PC-3 (cell line): ENCODE measurements at regions not wholly inside any gene's neighbourhood (a gene's known extent, or its start where the extent isn't known, plus 50 kb on each side); places are given as distances from the start of the nearest gene placed in this dataset.

ENCODE experiments used
- ATAC-seq: fragments of 200-7000 bp; cut with Tn5 transposase; 2 replicates; pipeline ENCODE4 v1.9.1; 2020; ENCODE audit warnings: mild to moderate bottlenecking, moderate library complexity
- BruUV-seq: library from RNA; stranded (reverse); fragments of 400-500 nt; replicated peaks from 2 replicates; lab custom pipeline; 2021; lab: Mats Ljungman, UMichigan
- CTCF ChIA-PET: fragments of 300-600 bp; sonication (Branson Sonifier 250); formaldehyde crosslinking; loops from one replicate; lab custom pipeline; 2022; ENCODE audit warnings: antibody characterized with exemption; lab: Charles Lee
- POLR2A ChIA-PET: fragments of 300-600 bp; sonication (Branson Sonifier 250); formaldehyde crosslinking; loops from one replicate; lab custom pipeline; 2022; ENCODE audit warnings: antibody characterized with exemption; ENCODE audit not compliant: unreplicated experiment; lab: Charles Lee
- DNase-seq: peaks from one replicate; pipeline ENCODE4 v3.0.0-alpha.2; 2015
- H2AFZ ChIP-seq: fragments of 300-600 bp; sonication (generic); 2 replicates; pipeline ENCODE4 v1.6.0; 2016; ENCODE audit warnings: antibody characterized with exemption, low read length
- H3F3A ChIP-seq: fragments of 300-600 bp; sonication (generic); one replicate; pipeline ENCODE4 v1.6.0; 2017; ENCODE audit warnings: antibody characterized with exemption, low read length, control low read depth, mild to moderate bottlenecking; ENCODE audit not compliant: unreplicated experiment
- H3K27ac ChIP-seq: fragments of 300-600 bp; sonication (generic); 2 replicates; pipeline ENCODE4 v1.5.1; 2016; ENCODE audit warnings: mild to moderate bottlenecking, low read length
- H3K27me3 ChIP-seq: fragments of 300-600 bp; sonication (generic); 2 replicates; pipeline ENCODE4 v1.6.1; 2016; ENCODE audit warnings: low read length, mixed read lengths
- H3K36me3 ChIP-seq: fragments of 300-600 bp; sonication (generic); 2 replicates; pipeline ENCODE4 v1.6.1; 2016; ENCODE audit warnings: low read depth, mixed run types, low read length, mixed read lengths
- H3K4me1 ChIP-seq: fragments of 300-600 bp; sonication (generic); 2 replicates; pipeline ENCODE4 v1.5.1; 2016; ENCODE audit warnings: low read length; ENCODE audit not compliant: insufficient read depth
- H3K4me2 ChIP-seq: fragments of 300-600 bp; sonication (generic); 2 replicates; pipeline ENCODE4 v1.6.0; 2016; ENCODE audit warnings: low read length
- H3K4me3 ChIP-seq: fragments of 300-600 bp; sonication (generic); 2 replicates; pipeline ENCODE4 v1.5.1; 2016; ENCODE audit warnings: mild to moderate bottlenecking, low read length, mixed read lengths
- H3K79me2 ChIP-seq: fragments of 300-600 bp; sonication (generic); 2 replicates; pipeline ENCODE4 v1.6.1; 2017; ENCODE audit warnings: low read length, mixed read lengths
- H3K9ac ChIP-seq: fragments of 300-600 bp; sonication (generic); 2 replicates; pipeline ENCODE4 v1.6.0; 2016; ENCODE audit warnings: mild to moderate bottlenecking, low read length
- H3K9me2 ChIP-seq: fragments of 300-600 bp; sonication (generic); replicated peaks from 2 replicates; pipeline ENCODE4 v1.6.1; 2016; ENCODE audit warnings: mixed run types, low read length, mixed read lengths
- H3K9me3 ChIP-seq: fragments of 300-600 bp; sonication (generic); 2 replicates; pipeline ENCODE4 v1.6.1; 2016; ENCODE audit warnings: low read length, mixed read lengths
- H4K20me1 ChIP-seq: fragments of 300-600 bp; sonication (generic); 2 replicates; pipeline ENCODE4 v1.6.1; 2016; ENCODE audit warnings: low read length, mixed read lengths
- EZH2 ChIP-seq: fragments of 300-600 bp; sonication (generic); IDR thresholded peaks from one replicate; pipeline ENCODE4 v1.6.1; 2017; ENCODE audit warnings: antibody characterized with exemption, mild to moderate bottlenecking, low read length; ENCODE audit not compliant: unreplicated experiment
- EZH2phosphoT487 ChIP-seq: fragments of 300-600 bp; sonication (generic); IDR thresholded peaks from 2 replicates; pipeline ENCODE4 v1.6.1; 2018; ENCODE audit warnings: mild to moderate bottlenecking, antibody characterized with exemption, low read length, borderline replicate concordance
- intact Hi-C: fragments of 100-400 bp; cut with micrococcal nuclease; formaldehyde crosslinking; loops from 2 replicates; pipeline ENCODE4 v1.9.0; 2023
- TF ChIP-seq, protein P1 (sequence below): fragments of 300-600 bp; sonication (generic); conservative IDR thresholded peaks from 2 replicates; pipeline ENCODE4 v1.5.1; 2017; ENCODE audit warnings: antibody characterized with exemption, low read depth, mild to moderate bottlenecking, low read length

DNA sequence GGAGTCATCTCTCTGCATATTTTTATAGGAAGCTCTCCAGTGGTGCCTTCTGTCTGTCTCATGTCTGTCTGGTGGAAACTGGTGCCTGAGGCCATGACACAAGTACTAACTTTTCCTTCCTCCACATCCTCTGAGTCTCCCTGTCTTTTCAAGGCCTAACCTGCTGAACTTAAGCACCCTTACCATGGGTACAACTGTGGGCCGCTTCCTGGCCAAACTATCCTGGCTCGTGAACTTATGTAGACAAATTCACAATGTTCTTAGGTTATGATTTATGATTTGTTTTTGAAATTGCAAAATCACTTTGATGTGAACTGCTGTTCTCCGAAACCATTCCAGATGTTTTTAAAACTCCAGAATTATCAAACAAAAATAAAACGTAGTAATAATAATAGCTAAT, 804.5 kb upstream of the POU3F3 start:
- H3K9me2 ChIP-seq, result no peaks in the 10 kb centered on the region
- no peak overlapping the region for H3K4me2 ChIP-seq
- H2AFZ ChIP-seq, result no peak overlapping the region
- TF ChIP-seq EZH2 (no peak), EZH2phosphoT487 (no peak)
- TF ChIP-seq, protein P1, sequence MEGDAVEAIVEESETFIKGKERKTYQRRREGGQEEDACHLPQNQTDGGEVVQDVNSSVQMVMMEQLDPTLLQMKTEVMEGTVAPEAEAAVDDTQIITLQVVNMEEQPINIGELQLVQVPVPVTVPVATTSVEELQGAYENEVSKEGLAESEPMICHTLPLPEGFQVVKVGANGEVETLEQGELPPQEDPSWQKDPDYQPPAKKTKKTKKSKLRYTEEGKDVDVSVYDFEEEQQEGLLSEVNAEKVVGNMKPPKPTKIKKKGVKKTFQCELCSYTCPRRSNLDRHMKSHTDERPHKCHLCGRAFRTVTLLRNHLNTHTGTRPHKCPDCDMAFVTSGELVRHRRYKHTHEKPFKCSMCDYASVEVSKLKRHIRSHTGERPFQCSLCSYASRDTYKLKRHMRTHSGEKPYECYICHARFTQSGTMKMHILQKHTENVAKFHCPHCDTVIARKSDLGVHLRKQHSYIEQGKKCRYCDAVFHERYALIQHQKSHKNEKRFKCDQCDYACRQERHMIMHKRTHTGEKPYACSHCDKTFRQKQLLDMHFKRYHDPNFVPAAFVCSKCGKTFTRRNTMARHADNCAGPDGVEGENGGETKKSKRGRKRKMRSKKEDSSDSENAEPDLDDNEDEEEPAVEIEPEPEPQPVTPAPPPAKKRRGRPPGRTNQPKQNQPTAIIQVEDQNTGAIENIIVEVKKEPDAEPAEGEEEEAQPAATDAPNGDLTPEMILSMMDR, result no peak
- H3K9ac ChIP-seq, result no peak overlapping the region
- no peaks in the 10 kb centered on the region for H3K4me1 ChIP-seq
- peaks cover 26% of the 10 kb centered on the region for H3K27me3 ChIP-seq
- BruUV-seq, result no TSS peak
- no peaks in the 10 kb centered on the region for H3K79me2 ChIP-seq
- CTCF ChIA-PET, result no interaction called here
- intact Hi-C loops, result no loop called here
- no peak for DNase-seq
- POLR2A ChIA-PET, result no interaction called here
- no peaks in the 10 kb centered on the region for H3K36me3 ChIP-seq
- H3F3A ChIP-seq, result no peaks in the 10 kb centered on the region
- H4K20me1 ChIP-seq, result no peaks in the 10 kb centered on the region
- no peak for ATAC-seq
- no peak overlapping the region for H3K4me3 ChIP-seq
- no peak overlapping the region for H3K27ac ChIP-seq
- no peaks in the 10 kb centered on the region for H3K9me3 ChIP-seq

DNA sequence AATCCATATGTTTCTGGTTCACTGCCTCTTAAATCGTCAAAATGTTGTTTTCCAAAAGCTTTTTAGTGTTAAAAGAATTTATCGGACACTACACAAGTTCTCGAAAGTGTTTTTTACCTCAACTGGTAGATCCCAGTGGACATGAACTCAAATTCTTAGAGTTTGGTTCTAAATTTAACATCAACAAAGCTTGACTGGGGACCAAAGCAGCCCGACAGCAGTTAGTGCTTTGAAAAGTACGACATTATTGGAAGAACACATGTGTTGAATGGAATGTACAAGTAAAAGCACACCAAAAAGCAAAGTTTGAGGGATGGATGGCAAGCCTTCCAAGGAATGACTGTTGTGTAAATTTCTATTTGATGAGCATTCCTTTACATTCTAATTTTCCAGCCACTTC, 803.9 kb upstream of the POU3F3 start:
- Histone ChIP-seq H2AFZ (no peak overlapping the region), H3K36me3 (no peaks in the 10 kb centered on the region), H3K4me3 (no peak overlapping the region), H3K79me2 (no peaks in the 10 kb centered on the region), H3K9ac (no peak overlapping the region), H3K9me2 (no peaks in the 10 kb centered on the region), H3K4me1 (no peaks in the 10 kb centered on the region), H3F3A (no peaks in the 10 kb centered on the region), H4K20me1 (no peaks in the 10 kb centered on the region), H3K27me3 (peaks cover 26% of the 10 kb centered on the region), H3K9me3 (no peaks in the 10 kb centered on the region), H3K27ac (no peak overlapping the region), H3K4me2 (no peak overlapping the region)
- DNase-seq (no peak), ATAC-seq (no peak)
- intact Hi-C loops, result no loop called here
- no TSS peak for BruUV-seq
- ChIA-PET POLR2A (no interaction called here), CTCF (no interaction called here)
- no peak for TF ChIP-seq EZH2
- TF ChIP-seq, protein P1, result no peak
- TF ChIP-seq EZH2phosphoT487, result no peak

DNA sequence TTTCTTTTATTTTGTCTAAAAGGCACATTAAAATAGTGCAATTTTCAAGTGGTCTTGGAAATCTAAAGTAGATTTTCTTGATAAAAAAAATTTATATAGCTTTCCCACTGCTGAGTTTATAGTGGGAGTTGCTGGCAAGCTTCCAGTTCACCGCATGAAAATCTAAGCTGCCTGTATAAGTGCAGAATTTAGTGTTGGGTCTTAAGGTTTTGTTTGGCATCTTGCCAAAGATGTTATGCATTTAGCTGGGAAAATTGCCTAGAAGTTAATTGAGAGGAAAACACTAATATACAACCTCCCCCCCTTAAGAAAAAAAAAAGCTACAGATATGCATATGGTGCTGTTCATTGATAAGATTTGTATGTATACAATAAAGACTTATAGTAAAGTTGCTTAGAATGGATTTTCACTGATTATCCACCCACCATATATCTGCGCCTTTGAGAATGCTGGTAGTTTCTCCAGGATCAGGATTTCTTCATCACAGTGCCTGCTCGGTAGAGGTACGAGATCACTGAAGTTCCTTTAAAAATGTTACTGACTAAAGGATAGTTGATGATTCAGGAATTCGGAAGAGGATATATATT, 803.2 kb upstream of the POU3F3 start:
- no peak overlapping the region for H3K4me2 ChIP-seq
- H3K9me2 ChIP-seq, result no peaks in the 10 kb centered on the region
- no peak overlapping the region for H3K9ac ChIP-seq
- DNase-seq (no peak), ATAC-seq (no peak)
- no peaks in the 10 kb centered on the region for H3K36me3 ChIP-seq
- no peak overlapping the region for H3K4me3 ChIP-seq
- no peaks in the 10 kb centered on the region for H3F3A ChIP-seq
- no peaks in the 10 kb centered on the region for H3K79me2 ChIP-seq
- BruUV-seq, result no TSS peak
- H3K9me3 ChIP-seq, result no peaks in the 10 kb centered on the region
- H3K27ac ChIP-seq, result no peak overlapping the region
- ChIA-PET POLR2A (no interaction called here), CTCF (no interaction called here)
- no peak overlapping the region for H2AFZ ChIP-seq
- no peaks in the 10 kb centered on the region for H4K20me1 ChIP-seq
- H3K27me3 ChIP-seq, result peaks cover 26% of the 10 kb centered on the region
- intact Hi-C loops, result no loop called here
- TF ChIP-seq EZH2phosphoT487 (no peak), EZH2 (no peak)
- TF ChIP-seq, protein P1, result no peak
- H3K4me1 ChIP-seq, result no peaks in the 10 kb centered on the region
